HepG2 (cell line): ENCODE measurements at regions not wholly inside any gene's neighbourhood (a gene's known extent, or its start where the extent isn't known, plus 50 kb on each side); places are given as distances from the start of the nearest gene placed in this dataset.

ENCODE experiments used
- BRD4 ChIP-seq: sonication (generic); formaldehyde crosslinking; IDR thresholded peaks from 2 replicates; pipeline ENCODE4 v1.4.0; 2020; ENCODE audit warnings: missing genetic modification reagents
- CBX2 ChIP-seq, 2 experiments: fragments of 200-600 bp in 1 of 2; sonication (generic); formaldehyde crosslinking in 1 of 2; IDR thresholded peaks; 2 replicates each; pipeline versions ENCODE4 v1.7.0 to v1.8.1; 2018 to 2022; ENCODE audit warnings: low read depth in 2 of 2, low read length in 1 of 2, mild to moderate bottlenecking in 1 of 2, missing genetic modification reagents in 1 of 2
- ELF4 ChIP-seq: sonication (generic); formaldehyde crosslinking; IDR thresholded peaks from 2 replicates; pipeline ENCODE4 v1.5.0; 2020; ENCODE audit warnings: missing genetic modification reagents, mild to moderate bottlenecking, moderate library complexity, borderline replicate concordance
- EZH2 ChIP-seq: conservative IDR thresholded peaks from 2 replicates; pipeline ENCODE4 v1.6.1; 2012; ENCODE audit warnings: mild to moderate bottlenecking, low read depth, low read length, moderate library complexity
- HMG20A ChIP-seq: IDR thresholded peaks from 2 replicates; pipeline ENCODE4 v1.6.1; 2016; ENCODE audit warnings: borderline replicate concordance
- HNF4G ChIP-seq, 2 experiments: sonication (generic) in 1 of 2; formaldehyde crosslinking in 1 of 2; IDR thresholded peaks; 2 replicates each; pipeline versions ENCODE4 v1.4.0 to v1.6.1; 2011 to 2020; ENCODE audit warnings: borderline replicate concordance in 2 of 2, low read depth in 2 of 2, mild to moderate bottlenecking in 2 of 2, low read length in 1 of 2, missing genetic modification reagents in 1 of 2, moderate library complexity in 1 of 2
- MZF1 ChIP-seq: sonication (generic); formaldehyde crosslinking; IDR thresholded peaks from 2 replicates; pipeline ENCODE4 v1.8.1; 2023; ENCODE audit warnings: mild to moderate bottlenecking, missing genetic modification reagents, borderline replicate concordance
- PHF5A ChIP-seq: IDR thresholded peaks from one replicate; pipeline ENCODE4 v1.6.1; 2018; ENCODE audit warnings: low read depth, missing genetic modification reagents; ENCODE audit not compliant: unreplicated experiment
- TARDBP ChIP-seq: sonication (generic); formaldehyde crosslinking; IDR thresholded peaks from 2 replicates; pipeline ENCODE4 v1.8.0; 2022; ENCODE audit warnings: mild to moderate bottlenecking, missing genetic modification reagents
- ZNF451 ChIP-seq: sonication (generic); formaldehyde crosslinking; IDR thresholded peaks from 2 replicates; pipeline ENCODE4 v1.5.0; 2020; ENCODE audit warnings: mild to moderate bottlenecking, missing genetic modification reagents
- ZNF574 ChIP-seq: sonication (generic); formaldehyde crosslinking; IDR thresholded peaks from 2 replicates; pipeline ENCODE4 v1.4.0; 2020; ENCODE audit warnings: missing genetic modification reagents
- ZNF776 ChIP-seq: sonication (generic); formaldehyde crosslinking; IDR thresholded peaks from 2 replicates; pipeline ENCODE4 v1.4.0; 2020; ENCODE audit warnings: mild to moderate bottlenecking, missing genetic modification reagents
- TF ChIP-seq, protein P1 (sequence below): sonication (generic); formaldehyde crosslinking; IDR thresholded peaks from 2 replicates; pipeline ENCODE4 v1.5.1; 2020; ENCODE audit warnings: missing genetic modification reagents, mild to moderate bottlenecking, borderline replicate concordance
- TF ChIP-seq, protein P2 (sequence below): sonication (generic); formaldehyde crosslinking; IDR thresholded peaks from 2 replicates; pipeline ENCODE4 v1.5.0; 2020; ENCODE audit warnings: mild to moderate bottlenecking, missing genetic modification reagents, moderate library complexity

GRCh38 chr7:15995027-15995426, 308.5 kb upstream of the MEOX2 start:
- TF ChIP-seq PHF5A (no peak), CBX2 (IDR thresholded peaks at IDR 0.05; ENCODE audit: low read depth, low read length) (no peak), CBX2 (CRISPR knock-in tag; IDR thresholded peaks at IDR 0.05; ENCODE audit: low read depth) (no peak), ELF4 (no peak), HNF4G (IDR thresholded peaks at IDR 0.05; ENCODE audit: borderline replicate concordance, low read depth, low read length) (no peak), HNF4G (CRISPR knock-in tag; IDR thresholded peaks at IDR 0.05; ENCODE audit: borderline replicate concordance, low read depth) (no peak), MZF1 (CRISPR knock-in tag) (no peak), BRD4 (CRISPR knock-in tag) (no peak), TARDBP (CRISPR knock-in tag) (no peak), HMG20A (no peak), ZNF574 (CRISPR knock-in tag) (no peak), ZNF451 (CRISPR knock-in tag) (no peak), EZH2 (no peak), ZNF776 (CRISPR knock-in tag) (no peak)
- TF ChIP-seq, protein P1, sequence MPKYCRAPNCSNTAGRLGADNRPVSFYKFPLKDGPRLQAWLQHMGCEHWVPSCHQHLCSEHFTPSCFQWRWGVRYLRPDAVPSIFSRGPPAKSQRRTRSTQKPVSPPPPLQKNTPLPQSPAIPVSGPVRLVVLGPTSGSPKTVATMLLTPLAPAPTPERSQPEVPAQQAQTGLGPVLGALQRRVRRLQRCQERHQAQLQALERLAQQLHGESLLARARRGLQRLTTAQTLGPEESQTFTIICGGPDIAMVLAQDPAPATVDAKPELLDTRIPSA (CRISPR knock-in tag), result no peak
- TF ChIP-seq, protein P2, sequence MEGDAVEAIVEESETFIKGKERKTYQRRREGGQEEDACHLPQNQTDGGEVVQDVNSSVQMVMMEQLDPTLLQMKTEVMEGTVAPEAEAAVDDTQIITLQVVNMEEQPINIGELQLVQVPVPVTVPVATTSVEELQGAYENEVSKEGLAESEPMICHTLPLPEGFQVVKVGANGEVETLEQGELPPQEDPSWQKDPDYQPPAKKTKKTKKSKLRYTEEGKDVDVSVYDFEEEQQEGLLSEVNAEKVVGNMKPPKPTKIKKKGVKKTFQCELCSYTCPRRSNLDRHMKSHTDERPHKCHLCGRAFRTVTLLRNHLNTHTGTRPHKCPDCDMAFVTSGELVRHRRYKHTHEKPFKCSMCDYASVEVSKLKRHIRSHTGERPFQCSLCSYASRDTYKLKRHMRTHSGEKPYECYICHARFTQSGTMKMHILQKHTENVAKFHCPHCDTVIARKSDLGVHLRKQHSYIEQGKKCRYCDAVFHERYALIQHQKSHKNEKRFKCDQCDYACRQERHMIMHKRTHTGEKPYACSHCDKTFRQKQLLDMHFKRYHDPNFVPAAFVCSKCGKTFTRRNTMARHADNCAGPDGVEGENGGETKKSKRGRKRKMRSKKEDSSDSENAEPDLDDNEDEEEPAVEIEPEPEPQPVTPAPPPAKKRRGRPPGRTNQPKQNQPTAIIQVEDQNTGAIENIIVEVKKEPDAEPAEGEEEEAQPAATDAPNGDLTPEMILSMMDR (CRISPR knock-in tag), result no peak
